ENCODE measurements at regions not wholly inside any gene's neighbourhood (a gene's known extent, or its start where the extent isn't known, plus 50 kb on each side); places are given as distances from the start of the nearest gene placed in this dataset.

GRCh38 chr13:83365723-83366122, 516.6 kb downstream of the SLITRK1 start:
- TF ChIP-seq, protein P1, sequence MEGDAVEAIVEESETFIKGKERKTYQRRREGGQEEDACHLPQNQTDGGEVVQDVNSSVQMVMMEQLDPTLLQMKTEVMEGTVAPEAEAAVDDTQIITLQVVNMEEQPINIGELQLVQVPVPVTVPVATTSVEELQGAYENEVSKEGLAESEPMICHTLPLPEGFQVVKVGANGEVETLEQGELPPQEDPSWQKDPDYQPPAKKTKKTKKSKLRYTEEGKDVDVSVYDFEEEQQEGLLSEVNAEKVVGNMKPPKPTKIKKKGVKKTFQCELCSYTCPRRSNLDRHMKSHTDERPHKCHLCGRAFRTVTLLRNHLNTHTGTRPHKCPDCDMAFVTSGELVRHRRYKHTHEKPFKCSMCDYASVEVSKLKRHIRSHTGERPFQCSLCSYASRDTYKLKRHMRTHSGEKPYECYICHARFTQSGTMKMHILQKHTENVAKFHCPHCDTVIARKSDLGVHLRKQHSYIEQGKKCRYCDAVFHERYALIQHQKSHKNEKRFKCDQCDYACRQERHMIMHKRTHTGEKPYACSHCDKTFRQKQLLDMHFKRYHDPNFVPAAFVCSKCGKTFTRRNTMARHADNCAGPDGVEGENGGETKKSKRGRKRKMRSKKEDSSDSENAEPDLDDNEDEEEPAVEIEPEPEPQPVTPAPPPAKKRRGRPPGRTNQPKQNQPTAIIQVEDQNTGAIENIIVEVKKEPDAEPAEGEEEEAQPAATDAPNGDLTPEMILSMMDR (IDR thresholded peaks at IDR 0.05; ENCODE audit: poor library complexity, severe bottlenecking), result no peak
- TF ChIP-seq TAF1 (IDR thresholded peaks at IDR 0.05; ENCODE audit: low read depth) (no peak), POLR2AphosphoS5 (IDR thresholded peaks at IDR 0.05) (no peak), EZH2 (IDR thresholded peaks at IDR 0.05; ENCODE audit: borderline replicate concordance, insufficient read depth, low read length, poor library complexity, severe bottlenecking) (no peak)
